SW 1271 (cell line): ENCODE measurements at regions not wholly inside any gene's neighbourhood (a gene's known extent, or its start where the extent isn't known, plus 50 kb on each side); places are given as distances from the start of the nearest gene placed in this dataset.
"Not testable (repeated sequence)": the region's sequence is repeated elsewhere in the genome, so short reads cannot be mapped to it uniquely, and the experiment has no call there.

Experiments used
- DNase-seq, 2 experiments: peaks; one replicate each; lab custom pipeline; 2025; lab: John Stamatoyannopoulos, UW

GRCh38 chr11:56876621-56877275 lies 112.0 kb upstream of the OR5AK2 start:
- no peak for DNase-seq

DNA sequence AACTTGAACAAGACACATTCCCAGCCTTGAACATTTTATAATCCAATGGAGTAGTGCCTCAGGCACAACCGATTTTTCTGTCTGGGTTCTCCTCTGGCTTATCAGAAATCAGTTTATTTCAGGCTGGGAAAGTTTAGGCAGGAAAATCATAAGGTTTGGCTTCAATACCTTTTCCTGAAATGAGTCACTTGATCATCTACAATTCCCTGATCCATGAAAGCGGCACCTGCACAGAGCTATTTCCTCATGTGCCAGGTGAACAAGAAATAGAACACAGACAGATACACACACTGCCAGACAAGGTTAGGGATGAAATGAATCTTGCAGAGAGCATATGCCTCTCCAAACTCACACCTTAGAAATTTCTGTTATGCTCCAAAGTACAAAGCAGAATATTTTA lies 106.7 kb upstream of the OR9G4 start:
- DNase-seq = no peak

GRCh38 chr11:56852131-56852530 lies 103.6 kb upstream of the OR9G4 start:
- DNase-seq = no peak

GRCh38 chr11:56849852-56850251 lies 101.4 kb upstream of the OR9G4 start:
- DNase-seq = no peak

GRCh38 chr11:56849250-56849649 lies 100.8 kb upstream of the OR9G4 start:
- no peak for DNase-seq

- DNase-seq = no peak
These were observed 99.8 kb upstream of the OR9G4 start for GRCh38 chr11:56848141-56848809.

- DNase-seq = no peak
These were observed 98.4 kb upstream of the OR9G4 start for GRCh38 chr11:56846631-56847576.

GRCh38 chr11:56845121-56845732 lies 96.7 kb upstream of the OR9G4 start:
- DNase-seq = no peak

GRCh38 chr11:56843816-56844215 lies 95.3 kb upstream of the OR9G4 start:
- DNase-seq = no peak

DNA sequence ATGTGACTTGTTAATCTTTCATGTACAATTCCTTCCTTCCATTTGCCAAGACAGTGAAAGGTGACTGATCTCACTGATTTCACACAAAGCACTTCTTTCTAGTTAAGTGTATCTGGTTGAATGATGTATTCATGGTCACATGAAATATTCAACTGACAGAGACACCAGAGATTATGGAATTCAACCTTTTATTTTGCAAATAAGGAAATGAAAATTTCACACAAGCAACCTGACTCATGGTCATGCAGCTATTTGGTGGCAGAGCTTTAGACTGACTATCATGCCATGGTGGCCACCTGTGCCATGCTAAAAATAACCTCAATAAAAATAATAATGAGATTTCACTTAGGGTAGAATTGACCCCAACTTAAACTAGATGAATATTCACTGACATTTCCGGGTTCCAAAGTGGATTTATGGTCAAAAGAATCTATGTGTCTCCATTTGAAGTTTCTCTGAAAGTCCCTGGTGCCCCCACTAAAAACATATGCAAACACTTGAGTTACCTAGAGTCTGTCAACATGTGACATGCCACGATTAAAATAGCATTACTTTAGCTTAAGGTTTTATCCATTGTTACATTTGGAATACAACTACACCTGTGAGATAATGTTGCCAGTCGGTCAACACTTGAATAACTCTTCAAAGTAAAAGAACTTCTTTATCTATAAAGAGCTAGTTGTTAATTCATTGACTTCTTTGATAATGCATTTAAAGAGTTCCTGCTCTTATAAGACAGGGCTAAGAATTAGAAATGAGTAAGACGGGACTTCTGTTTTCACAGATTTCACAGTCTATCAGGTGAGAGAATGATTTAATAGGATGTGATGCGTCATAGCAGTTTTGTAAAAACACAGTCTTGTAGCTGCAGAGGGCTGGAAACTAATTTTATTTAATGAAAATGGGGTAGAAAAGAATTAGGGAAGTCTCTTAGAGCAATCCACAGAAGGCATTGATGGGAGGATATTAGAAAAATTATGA lies 94.6 kb upstream of the OR9G4 start:
- no peak for DNase-seq

DNA sequence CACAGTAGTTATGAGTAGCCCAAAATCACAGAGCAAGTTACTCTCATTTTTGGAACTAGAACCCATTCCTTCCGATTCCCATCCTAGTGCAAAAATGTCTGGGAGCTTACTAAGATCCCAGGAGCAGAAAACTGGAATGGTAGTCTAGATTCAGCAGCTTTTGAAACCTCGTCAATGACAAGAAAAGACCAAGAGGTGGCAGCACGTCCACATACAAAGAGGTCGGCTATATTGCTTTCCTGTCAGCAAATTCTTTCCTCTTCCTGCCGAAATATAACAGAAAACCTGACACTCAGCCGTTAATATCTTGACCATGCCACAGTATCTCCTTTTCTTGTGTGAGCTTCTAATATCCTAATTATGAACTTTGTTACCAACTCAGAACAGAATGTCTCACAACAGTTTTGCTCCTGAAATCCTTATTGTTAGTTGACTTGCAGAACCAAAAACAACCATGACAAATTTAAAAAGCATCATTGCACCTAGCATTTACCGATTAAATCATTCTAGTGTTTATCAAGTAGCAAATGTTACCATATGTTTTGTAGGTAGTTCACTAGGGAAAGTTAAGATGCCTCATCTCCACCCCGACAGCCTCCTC lies 92.8 kb upstream of the OR9G4 start:
- DNase-seq = peak; percentile 8 to 44

DNA sequence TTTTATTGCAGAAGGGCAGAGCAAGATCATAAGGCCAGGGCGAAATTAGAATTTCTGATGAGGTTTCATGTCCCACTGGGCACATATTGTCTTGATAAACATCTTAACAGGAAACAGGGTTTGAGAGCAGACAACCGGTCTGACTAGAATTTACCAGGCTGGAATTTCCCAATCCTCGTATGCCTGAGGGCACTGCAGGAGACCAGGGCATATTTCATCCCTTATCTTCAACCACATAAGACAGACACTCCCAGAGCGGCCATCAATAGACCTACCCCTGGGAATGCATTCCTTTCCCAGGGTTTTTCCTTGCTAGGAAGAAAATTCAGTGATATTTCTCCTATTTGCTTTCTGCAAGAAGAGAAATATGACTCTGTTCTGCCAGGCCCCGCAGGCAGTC lies 78.9 kb upstream of the OR9G4 start:
- DNase-seq = not testable (repeated sequence)

GRCh38 chr11:56819916-56820315 lies 71.4 kb upstream of the OR9G4 start:
- DNase-seq = no peak

GRCh38 chr11:56817661-56818060 lies 69.2 kb upstream of the OR9G4 start:
- DNase-seq = no peak

- DNase-seq = no peak
These were observed 67.8 kb upstream of the OR9G4 start for GRCh38 chr11:56816259-56816658.

DNA sequence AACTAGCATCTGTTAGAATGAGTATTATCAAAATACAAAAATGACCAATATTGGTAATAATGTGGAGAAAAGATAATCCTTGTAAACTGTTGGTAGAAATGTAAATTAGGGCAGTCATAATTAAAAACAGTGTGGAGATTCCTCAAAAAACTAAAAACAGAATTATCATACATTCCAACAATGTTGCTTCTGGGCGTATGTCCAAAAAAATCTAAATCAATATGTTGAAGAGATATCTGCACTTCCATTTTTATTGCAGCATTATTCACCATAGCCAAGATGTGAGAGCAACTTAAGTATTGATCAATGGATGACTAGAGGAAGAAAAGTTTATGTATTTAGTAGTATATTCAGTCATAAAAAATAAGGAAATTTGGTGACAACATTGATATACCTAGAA lies 59.8 kb upstream of the OR9G4 start:
- DNase-seq = no peak

DNA sequence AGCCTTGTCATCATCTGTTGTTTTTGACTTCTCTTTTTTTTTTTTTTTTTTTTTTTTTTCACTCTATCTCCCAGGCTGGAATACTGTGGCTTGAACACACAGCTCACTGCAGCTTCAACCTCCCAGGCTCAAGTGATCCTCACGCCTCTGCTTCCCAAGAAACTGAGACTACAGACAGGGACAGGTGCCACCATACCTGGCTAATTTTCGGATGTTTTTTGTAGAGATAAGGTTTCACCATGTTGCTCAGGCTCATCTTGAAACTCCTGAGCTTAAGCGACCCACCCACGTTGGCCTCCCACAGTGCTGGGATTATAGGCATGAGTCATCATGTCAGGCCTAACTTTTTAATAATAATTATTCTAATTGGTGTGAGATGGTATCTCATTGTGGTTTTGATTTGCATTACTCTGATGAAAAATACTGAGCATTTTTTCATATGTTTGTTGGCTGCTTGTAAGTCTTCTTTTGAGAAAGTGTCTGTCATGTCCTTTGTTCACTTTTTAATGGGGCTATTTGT lies 51.3 kb upstream of the OR9G4 start:
- no peak for DNase-seq
